ENCODE measurements at regions not wholly inside any gene's neighbourhood (a gene's known extent, or its start where the extent isn't known, plus 50 kb on each side); places are given as distances from the start of the nearest gene placed in this dataset.

DNA sequence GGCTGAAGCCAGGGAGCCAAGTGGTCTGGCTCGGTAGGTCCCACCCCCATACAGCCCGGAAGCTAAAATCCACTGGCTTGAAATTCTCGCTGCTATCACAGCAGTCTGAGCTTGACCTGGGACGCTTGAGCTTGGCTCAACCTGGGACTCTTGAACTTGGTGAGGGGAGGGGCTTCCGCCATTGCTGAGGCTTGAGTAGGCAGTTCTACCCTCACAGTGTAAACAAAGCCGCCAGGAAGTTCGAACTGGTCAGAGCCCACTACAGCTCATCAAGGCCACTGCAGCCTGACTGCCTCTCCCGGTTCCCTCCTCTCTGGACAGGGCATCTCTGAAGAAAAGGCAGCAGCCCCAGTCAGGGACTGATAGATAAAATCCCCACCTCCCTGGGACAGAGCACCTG lies 1337.7 kb downstream of the HACE1 start:
- TF ChIP-seq CTCF (IDR thresholded peaks at IDR 0.05) = no peak
- no peak for TF ChIP-seq POLR2A (IDR thresholded peaks at IDR 0.05)
- TF ChIP-seq EP300 (IDR thresholded peaks at IDR 0.05) = no peak
